Activated T-helper 17 cell treated with anti-CD3 and anti-CD28 coated beads, Interleukin-2, amount 50 U/mL, for 72 hours (primary cell): ENCODE measurements at regions not wholly inside any gene's neighbourhood (a gene's known extent, or its start where the extent isn't known, plus 50 kb on each side); places are given as distances from the start of the nearest gene placed in this dataset.
"Not testable (repeated sequence)": the region's sequence is repeated elsewhere in the genome, so short reads cannot be mapped to it uniquely, and the experiment has no call there.

ENCODE experiments used
- ATAC-seq: fragments of 150-1000 bp; cut with Tn5 transposase; replicated peaks from 2 replicates; pipeline ENCODE4 v1.10.0; 2021; ENCODE audit warnings: mild to moderate bottlenecking, moderate library complexity
- H3K27ac Mint-ChIP-seq: one replicate; pipeline ENCODE4 v1.8.0; 2022; ENCODE audit warnings: mixed read lengths
- H3K27me3 Mint-ChIP-seq: one replicate; pipeline ENCODE4 v1.8.0; 2022; ENCODE audit warnings: mixed read lengths
- H3K36me3 Mint-ChIP-seq: one replicate; pipeline ENCODE4 v1.8.0; 2022; ENCODE audit warnings: low read depth, mild to moderate bottlenecking, mixed read lengths
- H3K4me1 Mint-ChIP-seq: one replicate; pipeline ENCODE4 v1.8.0; 2022; ENCODE audit warnings: mixed read lengths
- H3K4me3 Mint-ChIP-seq: one replicate; pipeline ENCODE4 v1.8.0; 2022; ENCODE audit warnings: mild to moderate bottlenecking, mixed read lengths
- H3K9me3 Mint-ChIP-seq: one replicate; pipeline ENCODE4 v1.8.0; 2022; ENCODE audit warnings: mixed read lengths

DNA sequence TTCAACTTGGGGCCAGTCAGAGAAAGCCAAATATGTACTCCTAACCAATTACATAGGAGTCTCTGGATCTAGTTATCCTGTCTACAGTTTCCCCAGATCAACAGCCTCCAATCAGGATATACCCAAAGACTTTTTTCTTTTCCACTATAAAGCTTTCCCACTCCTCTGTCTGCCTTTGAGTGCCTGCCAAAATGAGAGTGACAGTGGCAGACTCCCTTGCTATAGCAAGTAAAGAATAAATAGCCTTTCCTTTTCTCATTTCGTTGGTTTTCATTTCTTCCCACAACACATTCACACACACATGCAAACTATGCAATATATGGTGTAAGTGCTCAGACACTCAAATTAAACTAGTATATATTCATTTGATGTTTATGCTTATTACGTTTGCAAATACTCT lies 302.4 kb upstream of the TACR3 start:
- ATAC-seq: no peak
- Mint-ChIP-seq H3K9me3 (no peaks in the 10 kb centered on the region), H3K27ac (no peak overlapping the region), H3K36me3 (no peaks in the 10 kb centered on the region), H3K4me3 (no peak overlapping the region), H3K4me1 (no peaks in the 10 kb centered on the region), H3K27me3 (no peaks in the 10 kb centered on the region)

GRCh38 chr4:104020641-104021040 lies 300.9 kb upstream of the TACR3 start:
- H3K4me3 Mint-ChIP-seq: no peak overlapping the region
- H3K9me3 Mint-ChIP-seq: no peaks in the 10 kb centered on the region
- no peak overlapping the region for H3K27ac Mint-ChIP-seq
- no peaks in the 10 kb centered on the region for H3K27me3 Mint-ChIP-seq
- H3K36me3 Mint-ChIP-seq: no peaks in the 10 kb centered on the region
- H3K4me1 Mint-ChIP-seq: no peaks in the 10 kb centered on the region
- no peak for ATAC-seq

- Mint-ChIP-seq H3K4me1 (no peaks in the 10 kb centered on the region), H3K36me3 (no peaks in the 10 kb centered on the region), H3K27ac (no peak overlapping the region), H3K9me3 (no peaks in the 10 kb centered on the region), H3K27me3 (no peaks in the 10 kb centered on the region), H3K4me3 (no peak overlapping the region)
- ATAC-seq: no peak
Measured at GRCh38 chr4:104017213-104017612, 297.4 kb upstream of the TACR3 start.

- H3K27me3 Mint-ChIP-seq: no peaks in the 10 kb centered on the region
- no peaks in the 10 kb centered on the region for H3K4me1 Mint-ChIP-seq
- H3K27ac Mint-ChIP-seq: no peak overlapping the region
- H3K36me3 Mint-ChIP-seq: no peaks in the 10 kb centered on the region
- ATAC-seq: no peak
- no peaks in the 10 kb centered on the region for H3K9me3 Mint-ChIP-seq
- no peak overlapping the region for H3K4me3 Mint-ChIP-seq
Measured at GRCh38 chr4:104015680-104016079, 295.9 kb upstream of the TACR3 start.

- no peaks in the 10 kb centered on the region for H3K36me3 Mint-ChIP-seq
- no peaks in the 10 kb centered on the region for H3K4me1 Mint-ChIP-seq
- H3K9me3 Mint-ChIP-seq: no peaks in the 10 kb centered on the region
- no peak overlapping the region for H3K27ac Mint-ChIP-seq
- ATAC-seq: no peak
- no peak overlapping the region for H3K4me3 Mint-ChIP-seq
- no peaks in the 10 kb centered on the region for H3K27me3 Mint-ChIP-seq
Measured at GRCh38 chr4:104010722-104011121, 290.9 kb upstream of the TACR3 start.

DNA sequence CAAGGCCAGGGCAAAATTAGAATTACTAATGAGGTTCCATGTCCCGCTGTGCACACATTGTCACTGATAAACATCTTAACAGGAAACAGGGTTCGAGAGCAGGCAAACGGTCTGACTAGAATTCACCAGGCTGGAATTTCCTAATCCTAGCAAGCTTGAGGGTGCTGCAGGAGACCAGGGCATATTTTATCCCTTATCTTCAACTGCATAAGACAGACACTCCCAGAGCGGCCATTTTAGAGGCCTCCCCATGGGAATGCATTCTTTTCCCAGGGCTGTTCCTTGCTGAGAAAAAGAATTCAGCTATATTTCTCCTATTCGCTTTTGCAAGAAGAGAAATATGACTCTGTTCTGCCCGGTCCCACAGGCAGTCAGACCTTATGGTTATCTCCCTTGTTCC lies 282.5 kb upstream of the TACR3 start:
- not testable (repeated sequence) for H3K9me3 Mint-ChIP-seq, ATAC-seq, H3K4me3 Mint-ChIP-seq, H3K27me3 Mint-ChIP-seq, H3K4me1 Mint-ChIP-seq, H3K36me3 Mint-ChIP-seq, H3K27ac Mint-ChIP-seq

GRCh38 chr4:103998756-103999155 lies 279.0 kb upstream of the TACR3 start:
- Mint-ChIP-seq H3K4me1 (no peaks in the 10 kb centered on the region), H3K27ac (no peak overlapping the region), H3K9me3 (peaks cover 7% of the 10 kb centered on the region), H3K27me3 (no peaks in the 10 kb centered on the region), H3K4me3 (no peak overlapping the region), H3K36me3 (no peaks in the 10 kb centered on the region)
- ATAC-seq: no peak

DNA sequence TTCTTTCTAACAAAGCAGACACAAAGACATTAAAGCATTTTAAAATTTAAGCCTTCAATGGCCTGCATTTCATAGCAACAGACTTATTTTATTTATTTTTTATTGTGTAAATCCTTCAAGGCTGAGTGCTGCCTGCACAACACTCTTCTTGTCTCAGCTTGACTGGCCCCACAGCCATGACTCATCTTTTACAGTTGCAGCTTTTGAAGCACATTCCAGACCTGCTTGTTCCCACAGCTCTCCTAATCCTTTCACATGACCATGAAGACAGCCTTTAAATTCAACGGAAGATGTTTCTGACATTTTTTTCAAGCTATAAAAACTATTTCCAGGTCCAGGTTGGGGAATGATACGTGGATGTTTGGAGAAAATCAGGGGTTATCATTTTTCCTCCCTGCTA lies 276.9 kb upstream of the TACR3 start:
- Mint-ChIP-seq H3K4me1 (no peaks in the 10 kb centered on the region), H3K4me3 (no peak overlapping the region), H3K36me3 (no peaks in the 10 kb centered on the region), H3K27ac (no peak overlapping the region), H3K27me3 (no peaks in the 10 kb centered on the region), H3K9me3 (peaks cover 7% of the 10 kb centered on the region)
- no peak for ATAC-seq

GRCh38 chr4:103996064-103996463 lies 276.3 kb upstream of the TACR3 start:
- no peaks in the 10 kb centered on the region for H3K27me3 Mint-ChIP-seq
- no peak for ATAC-seq
- H3K36me3 Mint-ChIP-seq: no peaks in the 10 kb centered on the region
- no peak overlapping the region for H3K4me3 Mint-ChIP-seq
- peaks cover 8% of the 10 kb centered on the region for H3K9me3 Mint-ChIP-seq
- no peaks in the 10 kb centered on the region for H3K4me1 Mint-ChIP-seq
- H3K27ac Mint-ChIP-seq: no peak overlapping the region

GRCh38 chr4:103994059-103994458 lies 274.3 kb upstream of the TACR3 start:
- Mint-ChIP-seq H3K9me3 (peaks cover 8% of the 10 kb centered on the region), H3K4me1 (no peaks in the 10 kb centered on the region), H3K27me3 (no peaks in the 10 kb centered on the region), H3K27ac (no peak overlapping the region), H3K36me3 (no peaks in the 10 kb centered on the region), H3K4me3 (no peak overlapping the region)
- ATAC-seq: no peak

DNA sequence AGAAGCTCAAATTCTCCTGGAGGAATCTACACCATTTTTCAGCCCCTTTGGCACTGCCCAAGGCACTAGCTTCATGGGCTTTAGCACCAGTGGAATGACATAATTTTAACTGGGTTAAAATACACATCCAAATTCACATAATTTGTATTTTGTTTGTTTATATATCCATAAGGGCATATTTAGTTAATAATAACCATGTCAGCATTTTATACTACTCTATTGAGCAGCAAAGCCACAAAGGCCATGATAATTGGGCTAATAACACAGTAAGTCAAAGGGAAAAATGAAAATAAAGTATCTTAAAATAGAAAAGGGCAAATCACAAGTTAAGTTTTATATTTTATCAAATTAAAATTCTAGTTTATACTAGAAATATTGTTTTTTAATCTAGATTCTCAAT lies 262.7 kb upstream of the TACR3 start:
- Mint-ChIP-seq H3K9me3 (no peaks in the 10 kb centered on the region), H3K4me1 (no peaks in the 10 kb centered on the region), H3K4me3 (no peak overlapping the region), H3K27ac (no peak overlapping the region), H3K36me3 (no peaks in the 10 kb centered on the region), H3K27me3 (no peaks in the 10 kb centered on the region)
- no peak for ATAC-seq

- ATAC-seq: no peak
- H3K27me3 Mint-ChIP-seq: no peaks in the 10 kb centered on the region
- H3K4me1 Mint-ChIP-seq: no peaks in the 10 kb centered on the region
- H3K27ac Mint-ChIP-seq: no peak overlapping the region
- H3K4me3 Mint-ChIP-seq: no peak overlapping the region
- H3K9me3 Mint-ChIP-seq: no peaks in the 10 kb centered on the region
- H3K36me3 Mint-ChIP-seq: no peaks in the 10 kb centered on the region
Measured at GRCh38 chr4:103948244-103949018, 228.6 kb upstream of the TACR3 start.

GRCh38 chr4:103947617-103948016 lies 227.8 kb upstream of the TACR3 start:
- Mint-ChIP-seq H3K36me3 (no peaks in the 10 kb centered on the region), H3K27me3 (no peaks in the 10 kb centered on the region), H3K4me1 (no peaks in the 10 kb centered on the region), H3K27ac (no peak overlapping the region), H3K4me3 (no peak overlapping the region), H3K9me3 (no peaks in the 10 kb centered on the region)
- no peak for ATAC-seq

- not testable (repeated sequence) for H3K9me3 Mint-ChIP-seq, H3K4me1 Mint-ChIP-seq, H3K27ac Mint-ChIP-seq, ATAC-seq, H3K36me3 Mint-ChIP-seq, H3K27me3 Mint-ChIP-seq, H3K4me3 Mint-ChIP-seq
Measured at GRCh38 chr4:103946621-103947268, 227.0 kb upstream of the TACR3 start.

- Mint-ChIP-seq H3K9me3 (no peaks in the 10 kb centered on the region), H3K27me3 (no peaks in the 10 kb centered on the region), H3K36me3 (no peaks in the 10 kb centered on the region), H3K4me1 (no peaks in the 10 kb centered on the region), H3K27ac (no peak overlapping the region), H3K4me3 (no peak overlapping the region)
- ATAC-seq: no peak
Measured at GRCh38 chr4:103938488-103938887, 218.7 kb upstream of the TACR3 start.
